GM11168 (cell line): ENCODE measurements at regions not wholly inside any gene's neighbourhood (a gene's known extent, or its start where the extent isn't known, plus 50 kb on each side); places are given as distances from the start of the nearest gene placed in this dataset.

ENCODE experiments used
- in situ Hi-C: fragments of 300-500 bp; cut with MboI; formaldehyde crosslinking; loops from one replicate; pipeline ENCODE4 v1.12.0; 2022; ENCODE audit warnings: low sequenced_read_pairs; ENCODE audit not compliant: unreplicated experiment

DNA sequence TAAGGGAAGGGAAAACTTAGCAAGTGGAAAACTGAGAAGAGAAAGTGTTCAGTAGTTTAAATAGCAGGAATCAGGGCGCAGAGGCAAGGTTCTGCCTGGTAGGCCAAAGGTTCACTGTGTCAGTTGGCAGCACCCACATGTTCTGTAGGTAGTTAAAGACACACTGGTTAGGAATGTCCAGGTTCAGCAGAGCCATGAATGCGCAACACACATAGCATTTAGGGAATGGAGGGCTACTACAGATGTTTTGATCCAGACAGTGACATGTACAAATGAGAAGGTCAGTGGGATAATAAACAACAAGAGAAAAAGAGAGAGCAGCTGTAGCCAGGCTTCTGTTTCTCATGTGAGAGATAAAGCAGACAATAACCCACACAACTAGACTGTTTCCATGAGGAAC lies 56.2 kb upstream of the ARHGAP42 start:
- in situ Hi-C loops, result no loop called here

DNA sequence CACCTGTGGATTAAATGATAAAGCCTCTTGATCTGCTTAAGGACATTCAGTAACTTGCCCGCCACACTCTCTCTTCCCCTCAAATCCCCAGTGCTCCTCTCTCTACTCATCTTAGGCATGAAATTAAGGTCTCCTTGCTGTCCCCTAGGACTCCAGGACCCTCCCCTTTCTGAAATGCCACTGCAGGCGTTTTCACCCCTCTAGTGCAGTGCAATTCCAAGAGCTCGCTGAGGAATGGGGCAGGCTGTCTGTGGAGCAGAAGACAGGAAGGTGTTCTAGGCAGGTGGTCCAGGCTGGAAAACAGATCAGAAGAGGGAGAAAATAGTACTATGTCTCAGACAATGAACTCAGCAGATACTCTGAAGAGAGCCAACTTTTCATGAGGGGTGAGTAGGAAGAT lies 55.8 kb upstream of the ARHGAP42 start:
- in situ Hi-C loops, result no loop called here

DNA sequence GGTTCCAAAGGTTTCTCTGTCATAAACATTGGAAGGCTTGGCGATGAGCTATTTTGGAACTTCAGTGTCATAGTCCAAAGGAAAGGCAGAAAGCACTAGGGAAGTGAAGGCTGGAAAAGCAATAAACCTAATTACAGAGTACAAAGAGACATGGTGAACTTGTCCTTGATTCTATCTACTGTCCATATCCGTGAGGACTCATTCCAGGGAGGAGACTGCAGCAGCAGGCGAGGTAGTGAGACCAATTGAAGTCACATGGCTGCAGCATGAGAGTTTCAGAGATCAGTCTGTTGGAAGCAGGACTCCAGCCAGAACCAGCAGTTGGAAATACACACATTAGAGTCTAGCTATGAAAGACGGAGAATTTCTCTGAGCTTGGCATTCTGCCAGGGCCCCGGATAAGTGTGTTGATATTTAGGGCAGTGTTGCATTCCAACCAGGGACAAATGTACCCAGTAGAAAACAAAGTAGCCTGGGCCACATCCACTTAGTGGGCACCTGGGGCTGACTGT lies 54.1 kb upstream of the ARHGAP42 start:
- in situ Hi-C loops, result no loop called here

DNA sequence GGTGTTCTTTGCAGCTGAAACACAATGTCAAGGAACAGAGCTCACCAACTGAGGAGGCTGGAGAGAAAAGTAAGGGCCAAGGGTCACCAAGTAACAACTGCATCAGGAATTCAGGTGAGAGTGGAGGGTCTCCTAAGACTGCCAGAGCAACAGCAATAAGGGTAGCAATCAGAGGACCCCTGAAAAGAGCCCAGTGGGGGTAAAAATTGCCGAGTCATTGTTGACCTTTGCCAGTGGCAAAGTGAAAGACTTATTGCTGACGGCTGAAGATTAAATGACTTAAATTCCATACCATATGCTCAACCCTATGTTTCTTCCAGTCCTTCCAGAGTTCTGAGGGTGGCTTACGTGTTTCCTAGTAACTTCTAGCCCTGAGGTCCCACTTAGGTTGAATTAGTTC lies 51.9 kb upstream of the ARHGAP42 start:
- in situ Hi-C loops, result no loop called here

DNA sequence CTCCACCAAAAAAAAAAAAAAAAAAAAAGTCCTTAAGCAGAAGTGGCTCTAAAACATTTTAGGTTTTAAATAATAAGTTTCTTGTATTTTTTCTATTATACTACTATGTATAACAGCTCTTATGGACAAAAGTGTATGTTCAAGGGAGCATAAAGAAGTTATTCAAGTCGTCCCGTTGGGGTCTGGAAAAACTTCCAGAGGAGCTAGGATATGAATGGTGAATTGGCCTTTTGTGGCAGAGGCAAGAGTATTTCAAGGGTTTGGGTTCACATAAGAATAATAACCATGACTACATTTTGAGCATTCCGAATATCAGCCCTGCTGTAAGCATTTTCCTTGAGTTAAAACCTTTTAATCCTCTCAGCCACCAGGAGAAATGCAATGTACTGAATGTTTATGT lies 50.6 kb upstream of the ARHGAP42 start:
- in situ Hi-C loops, result no loop called here
